ENCODE measurements at regions not wholly inside any gene's neighbourhood (a gene's known extent, or its start where the extent isn't known, plus 50 kb on each side); places are given as distances from the start of the nearest gene placed in this dataset.
"Not testable (repeated sequence)": the region's sequence is repeated elsewhere in the genome, so short reads cannot be mapped to it uniquely, and the experiment has no call there.

- TF ChIP-seq CTCF (IDR thresholded peaks at IDR 0.05; ENCODE audit: borderline replicate concordance, insufficient read depth, low read depth, low read length) = no peak
Observed at GRCh38 chr22:49687333-49687732, 140.3 kb downstream of the BRD1 start.

GRCh38 chr22:49686495-49687219, 141.0 kb downstream of the BRD1 start:
- no peak for TF ChIP-seq CTCF (IDR thresholded peaks at IDR 0.05; ENCODE audit: borderline replicate concordance, insufficient read depth, low read depth, low read length)
- H3K4me3 ChIP-seq (ENCODE audit: low read depth, low read length) = no peak overlapping the region

More at GRCh38 chr22:49687333-49687732, 140.3 kb downstream of the BRD1 start:
- H3K4me3 ChIP-seq (ENCODE audit: low read depth, low read length) = no peak overlapping the region

GRCh38 chr22:49685686-49686085, 142.0 kb downstream of the BRD1 start:
- H3K4me3 ChIP-seq (ENCODE audit: low read depth, low read length) = no peak overlapping the region

GRCh38 chr22:49685116-49685515, 142.6 kb downstream of the BRD1 start:
- H3K4me3 ChIP-seq (ENCODE audit: low read depth, low read length) = no peak overlapping the region
- TF ChIP-seq CTCF (IDR thresholded peaks at IDR 0.05; ENCODE audit: borderline replicate concordance, insufficient read depth, low read depth, low read length) = no peak

More at GRCh38 chr22:49685686-49686085, 142.0 kb downstream of the BRD1 start:
- no peak for TF ChIP-seq CTCF (IDR thresholded peaks at IDR 0.05; ENCODE audit: borderline replicate concordance, insufficient read depth, low read depth, low read length)

- no peak for TF ChIP-seq CTCF (IDR thresholded peaks at IDR 0.05; ENCODE audit: borderline replicate concordance, insufficient read depth, low read depth, low read length)
- no peak overlapping the region for H3K4me3 ChIP-seq (ENCODE audit: low read depth, low read length)
Observed at GRCh38 chr22:49683032-49683431, 144.6 kb downstream of the BRD1 start.

GRCh38 chr22:49680819-49681218, 146.9 kb downstream of the BRD1 start:
- not testable (repeated sequence) for H3K4me3 ChIP-seq (ENCODE audit: low read depth, low read length)

GRCh38 chr22:49678842-49679170, 148.9 kb downstream of the BRD1 start:
- no peak for TF ChIP-seq CTCF (IDR thresholded peaks at IDR 0.05; ENCODE audit: borderline replicate concordance, insufficient read depth, low read depth, low read length)
- H3K4me3 ChIP-seq (ENCODE audit: low read depth, low read length) = no peak overlapping the region
